Endodermal cell (in vitro differentiated cells): ENCODE measurements at regions not wholly inside any gene's neighbourhood (a gene's known extent, or its start where the extent isn't known, plus 50 kb on each side); places are given as distances from the start of the nearest gene placed in this dataset.
"Not testable (repeated sequence)": the region's sequence is repeated elsewhere in the genome, so short reads cannot be mapped to it uniquely, and the experiment has no call there.

Experiments used
- DNase-seq: peaks from one replicate; pipeline ENCODE4 v3.0.0-alpha.2; 2017
- H3K27ac ChIP-seq: 2 replicates; pipeline ENCODE4 v1.5.1; 2013; ENCODE audit warnings: mild to moderate bottlenecking, low read depth, low read length, moderate library complexity
- H3K27me3 ChIP-seq: 2 replicates; pipeline ENCODE4 v1.6.1; 2013; ENCODE audit warnings: mild to moderate bottlenecking, low read length, moderate library complexity; ENCODE audit not compliant: insufficient read depth, control insufficient read depth, poor library complexity, severe bottlenecking
- H3K36me3 ChIP-seq: 2 replicates; pipeline ENCODE4 v1.7.0; 2013; ENCODE audit warnings: mild to moderate bottlenecking, low read length, moderate library complexity; ENCODE audit not compliant: control insufficient read depth, insufficient read depth
- H3K4me1 ChIP-seq: one replicate; pipeline ENCODE4 v1.7.0; 2013; ENCODE audit warnings: low read length; ENCODE audit not compliant: control insufficient read depth, insufficient read depth
- H3K4me3 ChIP-seq: 2 replicates; pipeline ENCODE4 v1.5.1; 2013; ENCODE audit warnings: mild to moderate bottlenecking, low read length, moderate library complexity
- H3K9ac ChIP-seq: 2 replicates; pipeline ENCODE4 v1.6.1; 2013; ENCODE audit warnings: mild to moderate bottlenecking, low read length, moderate library complexity; ENCODE audit not compliant: poor library complexity, severe bottlenecking; ENCODE audit errors: extremely low read depth
- H3K9me3 ChIP-seq: 2 replicates; pipeline ENCODE4 v1.6.1; 2013; ENCODE audit warnings: mild to moderate bottlenecking, low read length, moderate library complexity; ENCODE audit not compliant: control insufficient read depth
- H3K27ac Mint-ChIP-seq: 2 replicates; pipeline ENCODE4 v1.8.0; 2020; ENCODE audit warnings: mixed read lengths
- H3K27me3 Mint-ChIP-seq: 2 replicates; pipeline ENCODE4 v1.8.0; 2021; ENCODE audit warnings: mild to moderate bottlenecking, mixed read lengths; ENCODE audit not compliant: insufficient read depth
- H3K36me3 Mint-ChIP-seq: 2 replicates; pipeline ENCODE4 v1.8.0; 2020; ENCODE audit warnings: low read depth, mixed read lengths
- H3K4me1 Mint-ChIP-seq: 2 replicates; pipeline ENCODE4 v1.8.0; 2020; ENCODE audit warnings: mixed read lengths
- H3K4me3 Mint-ChIP-seq: 2 replicates; pipeline ENCODE4 v1.8.0; 2020; ENCODE audit warnings: mild to moderate bottlenecking, moderate library complexity, mixed read lengths
- H3K9me3 Mint-ChIP-seq: 2 replicates; pipeline ENCODE4 v1.8.0; 2020; ENCODE audit warnings: mild to moderate bottlenecking, mixed read lengths
- WGBS, 2 experiments: methylation state at CpG; one replicate each; pipeline versions ENCODE4 v1.1.5 to v1.1.7; 2013; ENCODE audit warnings: missing lambda C conversion rate in 2 of 2, mixed read lengths in 1 of 2; ENCODE audit not compliant: insufficient coverage in 1 of 2, insufficient read length in 1 of 2; 5-methylcytosine and 5-hydroxymethylcytosine counted together
- TF ChIP-seq, protein P1 (sequence below): fragments of 200-600 bp; sonication (generic); conservative IDR thresholded peaks from 2 replicates; pipeline ENCODE4 v1.5.0; 2021; ENCODE audit warnings: antibody characterized with exemption, mild to moderate bottlenecking

GRCh38 chr12:13328535-13328934, 132.0 kb downstream of the EMP1 start:
- no peak overlapping the region for H3K4me3 ChIP-seq
- no peaks in the 10 kb centered on the region for H3K36me3 ChIP-seq
- TF ChIP-seq, protein P1, sequence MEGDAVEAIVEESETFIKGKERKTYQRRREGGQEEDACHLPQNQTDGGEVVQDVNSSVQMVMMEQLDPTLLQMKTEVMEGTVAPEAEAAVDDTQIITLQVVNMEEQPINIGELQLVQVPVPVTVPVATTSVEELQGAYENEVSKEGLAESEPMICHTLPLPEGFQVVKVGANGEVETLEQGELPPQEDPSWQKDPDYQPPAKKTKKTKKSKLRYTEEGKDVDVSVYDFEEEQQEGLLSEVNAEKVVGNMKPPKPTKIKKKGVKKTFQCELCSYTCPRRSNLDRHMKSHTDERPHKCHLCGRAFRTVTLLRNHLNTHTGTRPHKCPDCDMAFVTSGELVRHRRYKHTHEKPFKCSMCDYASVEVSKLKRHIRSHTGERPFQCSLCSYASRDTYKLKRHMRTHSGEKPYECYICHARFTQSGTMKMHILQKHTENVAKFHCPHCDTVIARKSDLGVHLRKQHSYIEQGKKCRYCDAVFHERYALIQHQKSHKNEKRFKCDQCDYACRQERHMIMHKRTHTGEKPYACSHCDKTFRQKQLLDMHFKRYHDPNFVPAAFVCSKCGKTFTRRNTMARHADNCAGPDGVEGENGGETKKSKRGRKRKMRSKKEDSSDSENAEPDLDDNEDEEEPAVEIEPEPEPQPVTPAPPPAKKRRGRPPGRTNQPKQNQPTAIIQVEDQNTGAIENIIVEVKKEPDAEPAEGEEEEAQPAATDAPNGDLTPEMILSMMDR: no peak
- peaks cover 6% of the 10 kb centered on the region for H3K4me1 Mint-ChIP-seq
- H3K27ac ChIP-seq: no peak overlapping the region
- H3K9me3 ChIP-seq: peaks cover 16% of the 10 kb centered on the region
- H3K27me3 Mint-ChIP-seq: peaks cover 10% of the 10 kb centered on the region
- no peak overlapping the region for H3K4me3 Mint-ChIP-seq
- H3K36me3 Mint-ChIP-seq: no peaks in the 10 kb centered on the region
- H3K4me1 ChIP-seq: no peaks in the 10 kb centered on the region
- H3K27ac Mint-ChIP-seq: no peak overlapping the region
- peaks cover 23% of the 10 kb centered on the region for H3K9me3 Mint-ChIP-seq
- no peak overlapping the region for H3K9ac ChIP-seq
- DNase-seq: no peak
- H3K27me3 ChIP-seq: no peaks in the 10 kb centered on the region
- 94 to 100% methylated on average over 1 to 3 of the region's 3 CpGs for WGBS, 2 experiments

DNA sequence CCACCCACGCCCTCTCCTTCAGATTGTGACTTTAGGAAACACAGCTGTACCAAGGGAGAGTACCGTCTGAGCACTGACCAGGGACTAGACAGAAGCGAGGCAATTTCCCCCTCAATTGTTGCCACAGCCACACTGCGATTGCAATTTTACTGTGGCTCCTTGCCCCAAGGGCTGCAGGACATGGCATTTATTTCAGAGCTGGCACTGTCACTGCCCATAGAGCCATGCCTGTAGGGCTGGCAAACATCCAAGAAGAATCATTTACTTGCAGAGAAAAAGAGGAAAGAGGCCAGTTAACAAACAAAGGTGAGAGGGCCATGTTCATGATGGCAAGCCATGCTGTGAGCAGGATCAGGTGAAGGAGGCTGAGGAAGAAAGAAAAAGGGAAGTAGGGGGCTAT, 129.6 kb downstream of the EMP1 start:
- Mint-ChIP-seq H3K4me1 (peaks cover 29% of the 10 kb centered on the region), H3K27ac (no peak overlapping the region), H3K4me3 (no peak overlapping the region), H3K27me3 (peaks cover 10% of the 10 kb centered on the region), H3K36me3 (no peaks in the 10 kb centered on the region), H3K9me3 (peaks cover 7% of the 10 kb centered on the region)
- Histone ChIP-seq H3K27ac (no peak overlapping the region), H3K4me1 (no peaks in the 10 kb centered on the region), H3K4me3 (no peak overlapping the region), H3K9ac (no peak overlapping the region), H3K9me3 (peaks cover 4% of the 10 kb centered on the region), H3K36me3 (no peaks in the 10 kb centered on the region), H3K27me3 (no peaks in the 10 kb centered on the region)
- 93 to 100% methylated on average over 4 of the region's 4 CpGs for WGBS, 2 experiments
- DNase-seq: no peak
- TF ChIP-seq, protein P1: no peak

GRCh38 chr12:13325037-13325436, 128.5 kb downstream of the EMP1 start:
- not testable (repeated sequence) for H3K4me3 ChIP-seq, H3K9me3 Mint-ChIP-seq, H3K27ac ChIP-seq, H3K36me3 ChIP-seq, H3K4me3 Mint-ChIP-seq, H3K27ac Mint-ChIP-seq, H3K4me1 ChIP-seq, H3K27me3 ChIP-seq, DNase-seq, H3K36me3 Mint-ChIP-seq, H3K9me3 ChIP-seq, H3K27me3 Mint-ChIP-seq, H3K9ac ChIP-seq
- WGBS, 2 experiments: 100% methylated on average over 1 of the region's 3 CpGs; no CpG with 5 or more reads in 1 of the 2 experiments
- H3K4me1 Mint-ChIP-seq: peaks cover 35% of the 10 kb centered on the region
